ENCODE measurements at regions not wholly inside any gene's neighbourhood (a gene's known extent, or its start where the extent isn't known, plus 50 kb on each side); places are given as distances from the start of the nearest gene placed in this dataset.

DNA sequence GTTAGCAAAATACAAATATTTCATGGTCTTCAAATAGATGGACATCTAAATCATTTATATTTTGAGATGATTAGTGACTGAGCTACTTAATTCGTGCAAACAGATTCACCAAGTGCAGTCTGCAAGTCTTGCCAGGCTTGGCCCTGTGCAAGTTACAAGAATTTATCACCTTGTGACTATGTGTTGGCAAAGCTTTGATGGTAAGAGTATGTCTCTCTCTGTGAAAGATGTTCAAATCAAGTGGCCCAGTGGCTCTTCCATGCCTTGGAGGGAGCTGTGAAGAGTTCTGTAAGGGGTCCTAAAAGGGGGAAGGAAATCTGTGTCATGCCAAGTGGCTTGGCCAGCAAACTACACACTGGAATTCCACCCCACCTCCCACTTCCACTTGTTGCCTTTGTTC, 397.3 kb downstream of the TYW1 start:
- Histone ChIP-seq H3K36me3 (ENCODE audit: control insufficient read depth, low read depth, low read length) (no peaks in the 10 kb centered on the region), H3K9me3 (ENCODE audit: control insufficient read depth, low read depth, low read length) (no peaks in the 10 kb centered on the region), H3K4me3 (ENCODE audit: low read length) (no peak overlapping the region), H3K9ac (ENCODE audit: low read length) (no peak overlapping the region), H3K27ac (ENCODE audit: low read length) (no peak overlapping the region), H3K27me3 (ENCODE audit: control insufficient read depth, insufficient read depth, low read length) (no peaks in the 10 kb centered on the region), H3K4me1 (ENCODE audit: control insufficient read depth, low read depth, low read length) (no peaks in the 10 kb centered on the region)

DNA sequence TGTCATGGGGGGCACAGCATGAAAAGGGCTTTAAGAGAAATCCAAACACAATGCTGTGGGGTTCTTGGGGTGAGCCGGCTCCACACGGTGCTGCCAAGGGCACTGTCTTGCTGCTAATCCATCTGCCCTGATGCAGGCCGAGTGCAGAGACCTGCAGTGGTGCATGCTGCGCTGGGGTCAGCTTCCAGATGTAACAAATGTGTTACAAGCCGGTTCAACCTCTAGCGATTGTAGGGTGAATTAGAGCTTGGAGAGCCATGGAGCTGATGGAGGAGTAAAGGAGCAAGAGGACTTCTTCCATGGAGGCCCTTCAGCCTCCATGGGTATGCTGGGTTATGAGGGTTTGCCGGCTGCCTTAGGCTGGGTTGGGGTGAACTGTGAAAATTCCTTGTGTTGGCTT, 402.3 kb downstream of the TYW1 start:
- Histone ChIP-seq H3K27ac (ENCODE audit: low read length) (no peak overlapping the region), H3K9ac (ENCODE audit: low read length) (no peak overlapping the region), H3K9me3 (ENCODE audit: control insufficient read depth, low read depth, low read length) (no peaks in the 10 kb centered on the region), H3K36me3 (ENCODE audit: control insufficient read depth, low read depth, low read length) (no peaks in the 10 kb centered on the region), H3K4me1 (ENCODE audit: control insufficient read depth, low read depth, low read length) (no peaks in the 10 kb centered on the region), H3K4me3 (ENCODE audit: low read length) (no peak overlapping the region), H3K27me3 (ENCODE audit: control insufficient read depth, insufficient read depth, low read length) (no peaks in the 10 kb centered on the region)

DNA sequence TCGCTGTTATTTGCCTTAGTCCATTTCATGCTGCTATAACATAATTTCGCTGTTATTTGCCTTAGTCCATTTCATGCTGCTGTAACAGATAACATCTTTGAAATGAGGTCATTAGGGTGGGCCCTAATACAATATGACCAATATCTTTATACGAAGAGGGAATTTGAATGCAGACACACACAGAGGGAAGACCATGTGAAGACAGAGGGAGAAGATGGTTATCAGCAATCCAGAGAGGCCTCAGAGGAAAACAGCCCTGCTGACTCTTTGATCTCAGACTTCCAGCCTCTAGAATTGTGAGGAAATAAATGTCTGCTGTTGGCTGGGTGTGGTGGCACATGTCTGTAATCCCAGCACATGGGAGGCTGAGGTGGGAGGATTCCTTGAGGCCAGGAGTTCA, 404.9 kb downstream of the TYW1 start:
- Histone ChIP-seq H3K27me3 (ENCODE audit: control insufficient read depth, insufficient read depth, low read length) (no peaks in the 10 kb centered on the region), H3K9me3 (ENCODE audit: control insufficient read depth, low read depth, low read length) (no peaks in the 10 kb centered on the region), H3K4me1 (ENCODE audit: control insufficient read depth, low read depth, low read length) (no peaks in the 10 kb centered on the region), H3K36me3 (ENCODE audit: control insufficient read depth, low read depth, low read length) (no peaks in the 10 kb centered on the region), H3K27ac (ENCODE audit: low read length) (no peak overlapping the region), H3K9ac (ENCODE audit: low read length) (no peak overlapping the region), H3K4me3 (ENCODE audit: low read length) (no peak overlapping the region)

DNA sequence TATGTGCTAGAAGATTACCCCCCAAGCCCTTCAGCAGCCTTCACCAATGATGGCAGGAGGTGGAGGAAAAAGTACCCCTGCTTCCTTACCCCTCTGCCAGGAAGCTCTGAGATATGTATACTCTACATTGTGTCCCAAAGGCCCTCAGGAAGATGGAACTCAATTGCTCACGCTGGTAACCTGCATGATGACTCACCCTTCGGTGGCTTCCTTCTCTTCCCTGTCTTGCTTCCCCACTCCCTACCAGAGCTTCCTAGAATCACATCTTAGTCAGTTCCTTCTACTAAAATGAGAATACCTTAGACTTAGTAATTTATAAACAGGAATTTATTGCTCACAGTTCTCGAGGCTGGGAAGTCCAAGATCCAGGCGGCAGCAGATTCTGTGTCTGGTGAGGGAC, 405.6 kb downstream of the TYW1 start:
- Histone ChIP-seq H3K9ac (ENCODE audit: low read length) (no peak overlapping the region), H3K27me3 (ENCODE audit: control insufficient read depth, insufficient read depth, low read length) (no peaks in the 10 kb centered on the region), H3K4me1 (ENCODE audit: control insufficient read depth, low read depth, low read length) (no peaks in the 10 kb centered on the region), H3K36me3 (ENCODE audit: control insufficient read depth, low read depth, low read length) (no peaks in the 10 kb centered on the region), H3K27ac (ENCODE audit: low read length) (no peak overlapping the region), H3K9me3 (ENCODE audit: control insufficient read depth, low read depth, low read length) (no peaks in the 10 kb centered on the region), H3K4me3 (ENCODE audit: low read length) (no peak overlapping the region)

DNA sequence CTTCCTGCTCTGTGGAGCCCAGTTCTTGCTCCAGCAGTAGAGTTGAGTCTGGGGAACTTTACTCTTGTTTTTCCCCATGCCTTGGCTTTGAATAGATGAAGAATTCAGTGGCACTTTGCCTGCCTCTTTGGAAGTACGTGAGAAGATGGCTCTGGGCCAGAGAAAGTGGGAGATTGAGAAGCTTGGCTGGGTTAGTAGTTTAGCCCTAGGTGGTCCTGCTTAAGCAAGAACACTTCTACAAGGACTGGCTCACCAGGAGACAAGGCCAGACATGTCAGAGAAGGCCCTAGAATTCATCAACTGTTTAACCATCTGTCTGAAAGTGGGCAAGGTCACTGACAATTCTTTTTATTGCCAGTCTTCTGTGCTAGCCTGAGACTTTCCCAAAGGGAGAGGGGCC, 410.3 kb downstream of the TYW1 start:
- H3K4me3 ChIP-seq (ENCODE audit: low read length) = no peak overlapping the region
- no peaks in the 10 kb centered on the region for H3K27me3 ChIP-seq (ENCODE audit: control insufficient read depth, insufficient read depth, low read length)
- no peak overlapping the region for H3K27ac ChIP-seq (ENCODE audit: low read length)
- no peak overlapping the region for H3K9ac ChIP-seq (ENCODE audit: low read length)
- H3K4me1 ChIP-seq (ENCODE audit: control insufficient read depth, low read depth, low read length) = no peaks in the 10 kb centered on the region
- H3K9me3 ChIP-seq (ENCODE audit: control insufficient read depth, low read depth, low read length) = no peaks in the 10 kb centered on the region
- no peaks in the 10 kb centered on the region for H3K36me3 ChIP-seq (ENCODE audit: control insufficient read depth, low read depth, low read length)

DNA sequence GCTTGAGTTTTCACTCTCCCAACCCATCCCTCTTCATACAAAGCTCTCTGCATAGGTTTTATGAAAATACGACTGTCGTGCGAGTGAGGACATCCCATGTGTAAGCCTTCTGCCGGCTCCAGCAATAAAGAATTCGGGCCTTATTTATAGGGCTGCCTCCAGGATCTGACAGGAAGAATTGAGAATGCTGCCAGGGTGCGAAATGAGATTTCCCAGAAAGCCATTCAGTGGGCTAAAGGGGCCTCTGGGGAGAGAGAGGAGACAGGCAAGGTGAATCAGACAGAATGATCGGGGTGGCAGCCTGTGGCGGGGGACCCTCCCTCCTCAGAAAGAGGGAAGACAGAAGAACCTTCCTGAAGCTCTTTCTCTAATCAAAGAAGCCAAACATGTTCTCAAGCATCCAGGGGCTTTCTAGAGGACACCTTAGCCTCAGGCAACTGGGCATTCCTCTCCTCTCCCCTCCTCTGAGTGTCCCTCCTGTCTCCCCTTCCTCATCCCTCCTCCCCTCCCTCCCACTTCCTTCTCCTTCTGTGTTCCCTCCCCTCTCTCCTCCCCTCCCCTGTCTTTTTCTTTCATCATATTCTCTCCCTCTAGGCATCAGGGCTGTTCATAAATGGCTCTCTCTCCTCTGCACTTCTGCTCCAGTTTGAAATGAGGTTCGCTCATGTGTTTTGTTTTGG, 410.9 kb downstream of the TYW1 start:
- Histone ChIP-seq H3K27me3 (ENCODE audit: control insufficient read depth, insufficient read depth, low read length) (no peaks in the 10 kb centered on the region), H3K36me3 (ENCODE audit: control insufficient read depth, low read depth, low read length) (no peaks in the 10 kb centered on the region), H3K9ac (ENCODE audit: low read length) (no peak overlapping the region), H3K9me3 (ENCODE audit: control insufficient read depth, low read depth, low read length) (no peaks in the 10 kb centered on the region), H3K27ac (ENCODE audit: low read length) (no peak overlapping the region), H3K4me1 (ENCODE audit: control insufficient read depth, low read depth, low read length) (no peaks in the 10 kb centered on the region), H3K4me3 (ENCODE audit: low read length) (no peak overlapping the region)

DNA sequence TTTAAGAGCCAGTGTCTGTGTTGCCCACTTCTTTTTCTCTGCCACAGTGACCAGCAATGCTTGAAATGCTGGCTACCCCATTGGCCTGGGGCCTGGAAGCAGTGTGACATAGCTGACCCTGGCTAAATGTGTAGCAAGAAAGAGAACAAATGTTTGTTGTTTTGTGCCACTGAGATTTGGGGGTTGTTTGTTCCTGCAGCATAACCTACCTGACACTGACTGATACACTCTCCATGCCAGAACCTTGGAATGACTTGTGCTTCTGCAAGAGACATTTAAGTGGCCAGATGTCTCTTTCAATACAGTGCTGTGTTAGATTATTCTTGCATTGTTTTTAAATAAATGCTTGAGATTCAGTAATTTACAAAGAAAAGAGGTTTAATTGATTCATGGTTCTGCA, 411.5 kb downstream of the TYW1 start:
- Histone ChIP-seq H3K27me3 (ENCODE audit: control insufficient read depth, insufficient read depth, low read length) (no peaks in the 10 kb centered on the region), H3K36me3 (ENCODE audit: control insufficient read depth, low read depth, low read length) (no peaks in the 10 kb centered on the region), H3K9me3 (ENCODE audit: control insufficient read depth, low read depth, low read length) (no peaks in the 10 kb centered on the region), H3K4me3 (ENCODE audit: low read length) (no peak overlapping the region), H3K9ac (ENCODE audit: low read length) (no peak overlapping the region), H3K4me1 (ENCODE audit: control insufficient read depth, low read depth, low read length) (no peaks in the 10 kb centered on the region), H3K27ac (ENCODE audit: low read length) (no peak overlapping the region)

DNA sequence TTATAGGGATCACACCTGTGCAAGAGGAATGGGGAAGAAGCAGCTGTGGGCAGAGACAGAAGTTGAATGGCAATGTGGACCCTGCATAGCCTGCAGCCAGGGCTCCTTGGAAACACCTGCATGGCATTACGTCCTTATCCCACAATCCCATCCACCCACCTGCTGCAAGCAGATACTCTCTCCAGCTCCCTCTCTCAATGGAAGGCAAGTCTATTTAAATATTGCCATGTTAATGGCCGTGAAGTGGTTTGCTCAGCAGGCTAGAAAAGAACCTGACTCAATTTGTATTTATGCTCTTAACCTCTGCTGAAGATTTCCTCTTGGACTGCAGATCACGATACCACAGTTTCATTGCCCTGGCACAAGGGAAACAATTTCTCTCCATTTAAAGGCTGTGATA, 417.0 kb downstream of the TYW1 start:
- Histone ChIP-seq H3K36me3 (ENCODE audit: control insufficient read depth, low read depth, low read length) (no peaks in the 10 kb centered on the region), H3K27ac (ENCODE audit: low read length) (no peak overlapping the region), H3K4me3 (ENCODE audit: low read length) (no peak overlapping the region), H3K27me3 (ENCODE audit: control insufficient read depth, insufficient read depth, low read length) (no peaks in the 10 kb centered on the region), H3K4me1 (ENCODE audit: control insufficient read depth, low read depth, low read length) (peaks cover 8% of the 10 kb centered on the region), H3K9ac (ENCODE audit: low read length) (no peak overlapping the region), H3K9me3 (ENCODE audit: control insufficient read depth, low read depth, low read length) (peaks cover 6% of the 10 kb centered on the region)

DNA sequence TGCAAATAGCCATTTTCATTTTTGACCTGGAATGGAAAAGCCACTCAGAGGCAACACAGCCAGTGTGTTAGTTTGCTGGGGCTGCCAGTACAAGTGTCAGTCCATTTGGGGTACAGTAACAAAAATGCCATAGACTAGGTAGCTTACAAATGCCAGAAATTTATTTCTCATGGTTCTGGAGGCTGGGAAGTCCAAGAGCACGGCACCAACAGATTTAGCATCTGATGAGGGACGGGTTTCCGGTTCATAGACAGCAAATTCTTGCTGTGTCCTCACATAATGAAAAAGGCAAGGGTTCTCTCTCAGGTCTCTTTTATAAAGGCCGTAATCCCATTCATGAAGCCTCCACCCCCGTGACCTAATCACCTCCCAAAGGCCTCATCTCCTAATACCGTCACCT, 418.2 kb downstream of the TYW1 start:
- H3K36me3 ChIP-seq (ENCODE audit: control insufficient read depth, low read depth, low read length) = no peaks in the 10 kb centered on the region
- peaks cover 8% of the 10 kb centered on the region for H3K4me1 ChIP-seq (ENCODE audit: control insufficient read depth, low read depth, low read length)
- H3K9ac ChIP-seq (ENCODE audit: low read length) = no peak overlapping the region
- H3K27me3 ChIP-seq (ENCODE audit: control insufficient read depth, insufficient read depth, low read length) = no peaks in the 10 kb centered on the region
- no peak overlapping the region for H3K27ac ChIP-seq (ENCODE audit: low read length)
- no peak overlapping the region for H3K4me3 ChIP-seq (ENCODE audit: low read length)
- H3K9me3 ChIP-seq (ENCODE audit: control insufficient read depth, low read depth, low read length) = peaks cover 6% of the 10 kb centered on the region

DNA sequence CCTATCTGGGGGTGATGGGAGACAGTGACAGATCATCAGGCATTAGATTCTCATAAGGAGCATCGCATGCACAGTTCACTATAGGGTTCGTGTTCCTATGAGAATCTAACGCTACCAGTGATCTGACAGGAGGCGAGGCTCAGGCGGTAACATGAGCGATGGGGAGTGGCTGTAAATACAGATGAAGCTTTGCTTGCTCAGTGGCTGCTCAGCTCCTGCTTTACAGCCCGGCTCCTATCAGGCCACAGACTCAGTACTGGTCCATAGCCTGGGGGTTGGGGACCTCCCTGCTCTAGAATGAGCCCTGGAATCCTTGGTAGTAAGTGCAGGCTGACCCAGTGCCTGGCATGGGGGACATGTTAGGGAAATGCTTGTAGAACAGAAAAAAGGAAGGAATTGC, 426.0 kb downstream of the TYW1 start:
- Histone ChIP-seq H3K4me1 (ENCODE audit: control insufficient read depth, low read depth, low read length) (no peaks in the 10 kb centered on the region), H3K27ac (ENCODE audit: low read length) (no peak overlapping the region), H3K9ac (ENCODE audit: low read length) (no peak overlapping the region), H3K9me3 (ENCODE audit: control insufficient read depth, low read depth, low read length) (no peaks in the 10 kb centered on the region), H3K4me3 (ENCODE audit: low read length) (no peak overlapping the region), H3K27me3 (ENCODE audit: control insufficient read depth, insufficient read depth, low read length) (no peaks in the 10 kb centered on the region), H3K36me3 (ENCODE audit: control insufficient read depth, low read depth, low read length) (no peaks in the 10 kb centered on the region)

DNA sequence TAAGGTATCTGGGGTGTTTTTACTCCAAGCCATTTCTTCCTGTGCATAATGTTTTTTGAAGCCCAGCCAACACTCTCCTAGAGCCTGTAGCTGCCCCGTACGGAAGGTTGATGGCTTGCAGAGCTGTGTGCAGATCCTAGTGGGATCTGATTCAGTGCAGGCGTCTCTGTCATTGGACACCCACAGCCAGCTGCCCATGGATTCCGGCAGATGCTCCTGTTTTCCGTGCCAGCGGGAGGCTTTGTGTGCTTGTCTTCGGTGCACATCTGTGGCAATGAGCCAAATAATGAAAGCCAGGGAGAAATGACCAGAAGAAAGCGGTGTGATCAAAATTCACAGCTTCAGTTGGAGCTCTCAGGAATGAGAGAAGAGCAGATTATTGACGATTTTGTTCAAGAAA, 426.4 kb downstream of the TYW1 start:
- H3K27me3 ChIP-seq (ENCODE audit: control insufficient read depth, insufficient read depth, low read length) = no peaks in the 10 kb centered on the region

DNA sequence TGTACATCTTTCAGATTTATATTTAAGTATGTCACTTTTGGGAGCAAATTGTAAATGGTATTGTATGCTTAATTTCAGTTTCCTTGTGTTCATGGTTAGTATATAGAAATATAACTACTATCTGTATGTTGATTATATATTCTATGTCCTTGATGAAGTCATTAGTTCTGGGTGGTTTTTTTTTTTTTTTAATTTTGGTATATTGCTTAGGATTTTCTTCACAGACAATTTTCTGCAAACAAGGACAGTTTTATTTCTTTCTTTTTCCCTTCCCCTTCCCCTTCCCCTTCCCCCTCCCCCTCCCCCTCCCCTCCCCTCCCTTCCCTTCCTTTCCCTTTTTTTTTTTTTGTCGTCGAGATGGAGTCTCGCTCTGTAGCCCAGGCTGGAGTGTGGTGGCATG, 430.0 kb downstream of the TYW1 start:
- no peaks in the 10 kb centered on the region for H3K4me1 ChIP-seq (ENCODE audit: control insufficient read depth, low read depth, low read length)
- H3K4me3 ChIP-seq (ENCODE audit: low read length) = no peak overlapping the region
- H3K36me3 ChIP-seq (ENCODE audit: control insufficient read depth, low read depth, low read length) = no peaks in the 10 kb centered on the region
- H3K27me3 ChIP-seq (ENCODE audit: control insufficient read depth, insufficient read depth, low read length) = no peaks in the 10 kb centered on the region
- H3K9ac ChIP-seq (ENCODE audit: low read length) = no peak overlapping the region
- H3K9me3 ChIP-seq (ENCODE audit: control insufficient read depth, low read depth, low read length) = no peaks in the 10 kb centered on the region
- no peak overlapping the region for H3K27ac ChIP-seq (ENCODE audit: low read length)

More for the DNA sequence above, 426.4 kb downstream of the TYW1 start:
- H3K36me3 ChIP-seq (ENCODE audit: control insufficient read depth, low read depth, low read length) = no peaks in the 10 kb centered on the region
- H3K27ac ChIP-seq (ENCODE audit: low read length) = no peak overlapping the region
- H3K4me3 ChIP-seq (ENCODE audit: low read length) = no peak overlapping the region
- no peaks in the 10 kb centered on the region for H3K4me1 ChIP-seq (ENCODE audit: control insufficient read depth, low read depth, low read length)
- H3K9me3 ChIP-seq (ENCODE audit: control insufficient read depth, low read depth, low read length) = no peaks in the 10 kb centered on the region
- no peak overlapping the region for H3K9ac ChIP-seq (ENCODE audit: low read length)
